ENCODE measurements at regions not wholly inside any gene's neighbourhood (a gene's known extent, or its start where the extent isn't known, plus 50 kb on each side); places are given as distances from the start of the nearest gene placed in this dataset.

DNA sequence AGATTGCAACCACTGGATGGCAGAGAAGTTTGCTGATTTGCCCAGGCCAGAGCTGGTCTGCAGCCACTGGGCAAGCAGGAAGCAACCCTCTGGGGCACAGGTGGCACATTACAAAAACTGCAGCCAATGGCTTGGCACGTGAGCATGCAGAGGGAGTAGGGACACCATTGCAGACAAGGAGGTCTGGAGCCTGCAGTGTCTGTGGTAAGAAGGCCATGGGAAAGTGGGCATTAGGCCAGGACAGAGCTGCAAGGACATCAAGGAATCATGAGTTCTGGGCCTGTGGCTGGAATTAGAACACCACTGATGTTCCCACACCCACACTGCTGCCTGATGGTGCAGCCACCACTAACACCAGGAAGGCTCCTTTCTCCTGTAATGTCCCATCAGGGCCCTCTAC lies 113.0 kb downstream of the TSEN15 start:
- no peak overlapping the region for H3K4me3 ChIP-seq (ENCODE audit: low read depth, poor library complexity, severe bottlenecking)
- no peak for DNase-seq (ENCODE audit: low spot score in 2 of 2)
- intact Hi-C loops (cut with DNase I; ENCODE audit: low total_unique reads), result no loop called here
- WGBS, 2 donors, result 94 to 100% methylated on average over 1 of the region's 1 CpG
- TF ChIP-seq, protein P1, sequence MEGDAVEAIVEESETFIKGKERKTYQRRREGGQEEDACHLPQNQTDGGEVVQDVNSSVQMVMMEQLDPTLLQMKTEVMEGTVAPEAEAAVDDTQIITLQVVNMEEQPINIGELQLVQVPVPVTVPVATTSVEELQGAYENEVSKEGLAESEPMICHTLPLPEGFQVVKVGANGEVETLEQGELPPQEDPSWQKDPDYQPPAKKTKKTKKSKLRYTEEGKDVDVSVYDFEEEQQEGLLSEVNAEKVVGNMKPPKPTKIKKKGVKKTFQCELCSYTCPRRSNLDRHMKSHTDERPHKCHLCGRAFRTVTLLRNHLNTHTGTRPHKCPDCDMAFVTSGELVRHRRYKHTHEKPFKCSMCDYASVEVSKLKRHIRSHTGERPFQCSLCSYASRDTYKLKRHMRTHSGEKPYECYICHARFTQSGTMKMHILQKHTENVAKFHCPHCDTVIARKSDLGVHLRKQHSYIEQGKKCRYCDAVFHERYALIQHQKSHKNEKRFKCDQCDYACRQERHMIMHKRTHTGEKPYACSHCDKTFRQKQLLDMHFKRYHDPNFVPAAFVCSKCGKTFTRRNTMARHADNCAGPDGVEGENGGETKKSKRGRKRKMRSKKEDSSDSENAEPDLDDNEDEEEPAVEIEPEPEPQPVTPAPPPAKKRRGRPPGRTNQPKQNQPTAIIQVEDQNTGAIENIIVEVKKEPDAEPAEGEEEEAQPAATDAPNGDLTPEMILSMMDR (IDR thresholded peaks at IDR 0.05), result no peak
- no peak for TF ChIP-seq POLR2A (IDR thresholded peaks at IDR 0.05)

- TF ChIP-seq POLR2A (IDR thresholded peaks at IDR 0.05), result no peak
- TF ChIP-seq, protein P1 (IDR thresholded peaks at IDR 0.05), result no peak
- 69 to 79% methylated on average over 3 of the region's 3 CpGs for WGBS, 2 donors
- H3K4me3 ChIP-seq (ENCODE audit: low read depth, poor library complexity, severe bottlenecking), result no peak overlapping the region
- no peak for DNase-seq (ENCODE audit: low spot score in 2 of 2)
- intact Hi-C loops (cut with DNase I; ENCODE audit: low total_unique reads), result no loop called here
These were observed 115.0 kb downstream of the TSEN15 start for GRCh38 chr1:184166485-184166884.

DNA sequence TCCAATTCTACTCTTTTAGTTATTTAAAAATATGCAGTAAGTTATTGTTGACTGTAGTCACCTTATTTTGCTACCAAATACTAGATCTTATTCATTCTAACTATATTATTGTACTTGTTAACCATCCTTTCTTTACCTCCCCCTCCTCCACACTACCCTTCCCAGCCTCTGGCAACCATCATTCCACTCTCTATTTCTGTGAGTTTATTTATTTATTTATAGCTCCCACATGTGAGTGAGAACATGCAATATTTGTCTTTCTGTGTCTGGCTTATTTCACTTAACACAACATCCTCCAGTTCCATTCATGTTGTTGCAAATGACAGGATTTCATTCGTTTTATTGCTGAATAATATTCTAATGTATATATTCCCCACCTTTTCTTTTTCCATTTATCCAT lies 115.8 kb downstream of the TSEN15 start:
- 68 to 69% methylated on average over 1 of the region's 1 CpG for WGBS, 2 donors
- DNase-seq (ENCODE audit: low spot score in 2 of 2), result no peak
- H3K4me3 ChIP-seq (ENCODE audit: low read depth, poor library complexity, severe bottlenecking), result no peak overlapping the region
- TF ChIP-seq, protein P1 (IDR thresholded peaks at IDR 0.05), result no peak
- no peak for TF ChIP-seq POLR2A (IDR thresholded peaks at IDR 0.05)
- intact Hi-C loops (cut with DNase I; ENCODE audit: low total_unique reads), result no loop called here

GRCh38 chr1:184170719-184171118 lies 119.2 kb downstream of the TSEN15 start:
- DNase-seq (ENCODE audit: low spot score in 2 of 2), result no peak
- intact Hi-C loops (cut with DNase I; ENCODE audit: low total_unique reads), result no loop called here
- TF ChIP-seq POLR2A (IDR thresholded peaks at IDR 0.05), result no peak
- TF ChIP-seq, protein P1 (IDR thresholded peaks at IDR 0.05), result no peak
- H3K4me3 ChIP-seq (ENCODE audit: low read depth, poor library complexity, severe bottlenecking), result no peak overlapping the region

DNA sequence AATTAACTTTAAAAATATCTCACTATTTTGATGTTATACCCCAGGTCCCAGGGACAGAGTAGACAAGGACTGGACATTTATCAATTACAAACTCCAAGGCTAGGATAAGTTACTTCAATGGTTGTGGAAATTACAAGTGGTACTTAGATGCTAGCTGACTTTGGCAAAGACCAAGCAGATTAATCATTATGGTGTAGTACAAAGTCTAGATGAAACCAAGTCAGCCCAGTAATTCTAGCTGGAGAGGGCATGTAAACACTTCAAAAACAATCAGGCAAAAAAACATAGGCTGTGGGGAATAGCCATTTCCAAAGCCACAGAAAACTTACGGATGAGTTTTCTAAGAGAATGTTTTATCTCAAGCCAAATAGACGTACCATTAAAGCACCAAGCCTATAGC lies 124.5 kb downstream of the TSEN15 start:
- intact Hi-C loops (cut with DNase I; ENCODE audit: low total_unique reads), result no loop called here
- DNase-seq (ENCODE audit: low spot score in 2 of 2), result no peak
- H3K4me3 ChIP-seq (ENCODE audit: low read depth, poor library complexity, severe bottlenecking), result no peak overlapping the region
- TF ChIP-seq, protein P1 (IDR thresholded peaks at IDR 0.05), result no peak
- TF ChIP-seq POLR2A (IDR thresholded peaks at IDR 0.05), result no peak
- 83 to 91% methylated on average over 2 of the region's 2 CpGs for WGBS, 2 donors

DNA sequence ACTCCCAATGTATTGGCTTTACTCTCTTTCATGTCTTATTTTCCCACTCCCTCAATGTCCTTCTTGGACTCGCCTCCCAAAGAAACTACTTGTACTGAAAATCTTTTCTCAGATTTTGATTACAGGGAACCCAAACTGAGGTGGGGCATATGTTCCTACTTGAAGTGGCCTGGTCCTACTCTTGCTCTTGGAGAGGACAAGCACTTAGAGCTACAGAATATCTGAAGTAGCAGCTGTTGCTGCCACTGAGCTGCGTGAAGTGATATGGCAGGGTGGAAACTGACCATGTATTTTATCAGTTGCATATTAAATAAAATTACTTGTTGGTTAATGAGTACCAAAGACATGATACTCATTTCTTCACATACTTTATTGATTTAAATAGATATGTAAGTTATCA lies 129.5 kb downstream of the TSEN15 start:
- WGBS, 2 donors, result 94 to 100% methylated on average over 2 of the region's 2 CpGs
- DNase-seq (ENCODE audit: low spot score in 2 of 2), result no peak

More for the DNA sequence above, 129.5 kb downstream of the TSEN15 start:
- no peak overlapping the region for H3K4me3 ChIP-seq (ENCODE audit: low read depth, poor library complexity, severe bottlenecking)
- intact Hi-C loops (cut with DNase I; ENCODE audit: low total_unique reads), result no loop called here
- TF ChIP-seq, protein P1 (IDR thresholded peaks at IDR 0.05), result no peak
- TF ChIP-seq POLR2A (IDR thresholded peaks at IDR 0.05), result no peak
